ENCODE measurements at regions not wholly inside any gene's neighbourhood (a gene's known extent, or its start where the extent isn't known, plus 50 kb on each side); places are given as distances from the start of the nearest gene placed in this dataset.

- TF ChIP-seq POLR2A (IDR thresholded peaks at IDR 0.05): no peak
- TF ChIP-seq CTCF (IDR thresholded peaks at IDR 0.05): no peak
These were observed 376.3 kb upstream of the SALL3 start for GRCh38 chr18:78603102-78603983.
